GM12878 (cell line): ENCODE measurements at regions not wholly inside any gene's neighbourhood (a gene's known extent, or its start where the extent isn't known, plus 50 kb on each side); places are given as distances from the start of the nearest gene placed in this dataset.

Experiments used
- GATAD2B ChIP-seq: fragments of 450-650 bp; conservative IDR thresholded peaks from 2 replicates; pipeline ENCODE4 v1.6.1; 2017; ENCODE audit warnings: low read depth, mild to moderate bottlenecking, moderate library complexity
- MYC ChIP-seq: IDR thresholded peaks from 2 replicates; pipeline ENCODE4 v1.6.1; 2011; ENCODE audit warnings: mild to moderate bottlenecking, low read length, moderate library complexity, inconsistent platforms; ENCODE audit not compliant: insufficient read depth, insufficient replicate concordance, insufficient read length, severe bottlenecking
- NBN ChIP-seq: fragments of 450-650 bp; IDR thresholded peaks from 2 replicates; pipeline ENCODE4 v1.6.1; 2016
- POLR2A ChIP-seq: IDR thresholded peaks from 2 replicates; pipeline ENCODE4 v1.6.1; 2011; ENCODE audit warnings: low read depth, mild to moderate bottlenecking, low read length
- POLR2AphosphoS5 ChIP-seq: IDR thresholded peaks from 2 replicates; pipeline ENCODE4 v1.6.1; 2011; ENCODE audit warnings: mild to moderate bottlenecking, low read length, inconsistent platforms
- SIN3A ChIP-seq: IDR thresholded peaks from 2 replicates; pipeline ENCODE4 v1.6.1; 2012; ENCODE audit warnings: low read depth, low read length, improper control_type of control experiment
- SIX5 ChIP-seq: IDR thresholded peaks from 2 replicates; pipeline ENCODE4 v1.6.1; 2011; ENCODE audit warnings: mild to moderate bottlenecking, low read depth, low read length, moderate library complexity; ENCODE audit not compliant: severe bottlenecking
- SREBF2 ChIP-seq: IDR thresholded peaks from 2 replicates; pipeline ENCODE4 v1.6.1; 2012; ENCODE audit warnings: mild to moderate bottlenecking, low read length
- SRF ChIP-seq, 2 experiments: IDR thresholded peaks; 2 replicates each; pipeline ENCODE4 v1.6.1; 2011; ENCODE audit warnings: low read depth in 2 of 2, low read length in 2 of 2, mild to moderate bottlenecking in 1 of 2, moderate library complexity in 1 of 2
- TARDBP ChIP-seq: IDR thresholded peaks from 2 replicates; pipeline ENCODE4 v1.6.1; 2016; ENCODE audit warnings: borderline replicate concordance
- YY1 ChIP-seq: IDR thresholded peaks from 2 replicates; pipeline ENCODE4 v1.6.1; 2011; ENCODE audit warnings: low read depth, mild to moderate bottlenecking, low read length
- TF ChIP-seq, protein P1 (sequence below): IDR thresholded peaks from 2 replicates; pipeline ENCODE4 v1.6.1; 2011; ENCODE audit warnings: borderline replicate concordance, low read depth, mild to moderate bottlenecking, moderate library complexity, mixed read lengths, low read length; ENCODE audit not compliant: insufficient read depth; ENCODE audit errors: extremely low read length
- TF ChIP-seq, protein P2 (sequence below): IDR thresholded peaks from 2 replicates; pipeline ENCODE4 v1.6.1; 2012; ENCODE audit warnings: low read depth, low read length, improper control_type of control experiment
- TF ChIP-seq, protein P3 (sequence below): IDR thresholded peaks from 2 replicates; pipeline ENCODE4 v1.6.1; 2012; ENCODE audit warnings: improper control_type of control experiment, low read depth, low read length; ENCODE audit not compliant: insufficient replicate concordance

- TF ChIP-seq SREBF2, result no peak
- TF ChIP-seq SIX5, result no peak
- TF ChIP-seq POLR2A, result no peak
- TF ChIP-seq, protein P1, sequence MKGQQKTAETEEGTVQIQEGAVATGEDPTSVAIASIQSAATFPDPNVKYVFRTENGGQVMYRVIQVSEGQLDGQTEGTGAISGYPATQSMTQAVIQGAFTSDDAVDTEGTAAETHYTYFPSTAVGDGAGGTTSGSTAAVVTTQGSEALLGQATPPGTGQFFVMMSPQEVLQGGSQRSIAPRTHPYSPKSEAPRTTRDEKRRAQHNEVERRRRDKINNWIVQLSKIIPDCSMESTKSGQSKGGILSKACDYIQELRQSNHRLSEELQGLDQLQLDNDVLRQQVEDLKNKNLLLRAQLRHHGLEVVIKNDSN, result no peak
- no peak for TF ChIP-seq GATAD2B
- no peak for TF ChIP-seq NBN
- no peak for TF ChIP-seq POLR2AphosphoS5
- no peak for TF ChIP-seq TARDBP
- no peak for TF ChIP-seq MYC
- TF ChIP-seq, protein P2, sequence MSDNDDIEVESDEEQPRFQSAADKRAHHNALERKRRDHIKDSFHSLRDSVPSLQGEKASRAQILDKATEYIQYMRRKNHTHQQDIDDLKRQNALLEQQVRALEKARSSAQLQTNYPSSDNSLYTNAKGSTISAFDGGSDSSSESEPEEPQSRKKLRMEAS, result no peak
- no peak for TF ChIP-seq YY1
- no peak for TF ChIP-seq SIN3A
- TF ChIP-seq, protein P3, sequence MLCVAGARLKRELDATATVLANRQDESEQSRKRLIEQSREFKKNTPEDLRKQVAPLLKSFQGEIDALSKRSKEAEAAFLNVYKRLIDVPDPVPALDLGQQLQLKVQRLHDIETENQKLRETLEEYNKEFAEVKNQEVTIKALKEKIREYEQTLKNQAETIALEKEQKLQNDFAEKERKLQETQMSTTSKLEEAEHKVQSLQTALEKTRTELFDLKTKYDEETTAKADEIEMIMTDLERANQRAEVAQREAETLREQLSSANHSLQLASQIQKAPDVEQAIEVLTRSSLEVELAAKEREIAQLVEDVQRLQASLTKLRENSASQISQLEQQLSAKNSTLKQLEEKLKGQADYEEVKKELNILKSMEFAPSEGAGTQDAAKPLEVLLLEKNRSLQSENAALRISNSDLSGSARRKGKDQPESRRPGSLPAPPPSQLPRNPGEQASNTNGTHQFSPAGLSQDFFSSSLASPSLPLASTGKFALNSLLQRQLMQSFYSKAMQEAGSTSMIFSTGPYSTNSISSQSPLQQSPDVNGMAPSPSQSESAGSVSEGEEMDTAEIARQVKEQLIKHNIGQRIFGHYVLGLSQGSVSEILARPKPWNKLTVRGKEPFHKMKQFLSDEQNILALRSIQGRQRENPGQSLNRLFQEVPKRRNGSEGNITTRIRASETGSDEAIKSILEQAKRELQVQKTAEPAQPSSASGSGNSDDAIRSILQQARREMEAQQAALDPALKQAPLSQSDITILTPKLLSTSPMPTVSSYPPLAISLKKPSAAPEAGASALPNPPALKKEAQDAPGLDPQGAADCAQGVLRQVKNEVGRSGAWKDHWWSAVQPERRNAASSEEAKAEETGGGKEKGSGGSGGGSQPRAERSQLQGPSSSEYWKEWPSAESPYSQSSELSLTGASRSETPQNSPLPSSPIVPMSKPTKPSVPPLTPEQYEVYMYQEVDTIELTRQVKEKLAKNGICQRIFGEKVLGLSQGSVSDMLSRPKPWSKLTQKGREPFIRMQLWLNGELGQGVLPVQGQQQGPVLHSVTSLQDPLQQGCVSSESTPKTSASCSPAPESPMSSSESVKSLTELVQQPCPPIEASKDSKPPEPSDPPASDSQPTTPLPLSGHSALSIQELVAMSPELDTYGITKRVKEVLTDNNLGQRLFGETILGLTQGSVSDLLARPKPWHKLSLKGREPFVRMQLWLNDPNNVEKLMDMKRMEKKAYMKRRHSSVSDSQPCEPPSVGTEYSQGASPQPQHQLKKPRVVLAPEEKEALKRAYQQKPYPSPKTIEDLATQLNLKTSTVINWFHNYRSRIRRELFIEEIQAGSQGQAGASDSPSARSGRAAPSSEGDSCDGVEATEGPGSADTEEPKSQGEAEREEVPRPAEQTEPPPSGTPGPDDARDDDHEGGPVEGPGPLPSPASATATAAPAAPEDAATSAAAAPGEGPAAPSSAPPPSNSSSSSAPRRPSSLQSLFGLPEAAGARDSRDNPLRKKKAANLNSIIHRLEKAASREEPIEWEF, result no peak
- no peak for TF ChIP-seq SRF (IDR thresholded peaks at IDR 0.05; ENCODE audit: low read depth in 2 of 2, low read length in 2 of 2)
Measured at GRCh38 chr2:11012131-11012693, 100.5 kb downstream of the KCNF1 start.
